A673 (cell line): ENCODE measurements at regions not wholly inside any gene's neighbourhood (a gene's known extent, or its start where the extent isn't known, plus 50 kb on each side); places are given as distances from the start of the nearest gene placed in this dataset.

Experiments used
- EZH2 ChIP-seq: fragments of 200-600 bp; sonication (generic); IDR thresholded peaks from 2 replicates; pipeline ENCODE4 v1.6.1; 2017; ENCODE audit warnings: borderline replicate concordance, low read depth, mild to moderate bottlenecking, mixed read lengths, antibody characterized with exemption, low read length; ENCODE audit not compliant: poor library complexity, severe bottlenecking
- TF ChIP-seq, protein P1 (sequence below): fragments of 300-800, 200-600 bp; sonication (generic); conservative IDR thresholded peaks from 2 replicates; pipeline ENCODE4 v1.5.1; 2017; ENCODE audit warnings: low read depth, mild to moderate bottlenecking, antibody characterized with exemption, low read length, moderate library complexity, mixed read lengths

DNA sequence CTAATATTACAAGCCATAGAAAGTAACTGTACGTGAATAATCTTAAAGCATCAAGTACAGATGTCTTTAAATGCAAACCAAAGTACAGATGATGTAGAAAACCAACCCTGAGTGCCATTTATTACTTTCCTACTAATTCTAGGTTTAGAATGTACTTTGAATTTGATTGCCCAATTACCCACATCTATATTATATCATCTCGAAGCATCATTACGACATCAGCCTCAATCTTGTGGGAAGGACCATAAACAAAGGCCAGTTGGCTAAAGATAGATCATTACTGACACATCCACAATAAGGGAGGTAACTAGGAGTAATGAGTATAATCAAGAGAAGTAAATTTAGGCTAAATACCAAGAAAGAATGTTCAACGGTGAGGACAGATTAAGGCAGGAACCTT, 478.9 kb downstream of the BCAT1 start:
- TF ChIP-seq EZH2 = no peak
- TF ChIP-seq, protein P1, sequence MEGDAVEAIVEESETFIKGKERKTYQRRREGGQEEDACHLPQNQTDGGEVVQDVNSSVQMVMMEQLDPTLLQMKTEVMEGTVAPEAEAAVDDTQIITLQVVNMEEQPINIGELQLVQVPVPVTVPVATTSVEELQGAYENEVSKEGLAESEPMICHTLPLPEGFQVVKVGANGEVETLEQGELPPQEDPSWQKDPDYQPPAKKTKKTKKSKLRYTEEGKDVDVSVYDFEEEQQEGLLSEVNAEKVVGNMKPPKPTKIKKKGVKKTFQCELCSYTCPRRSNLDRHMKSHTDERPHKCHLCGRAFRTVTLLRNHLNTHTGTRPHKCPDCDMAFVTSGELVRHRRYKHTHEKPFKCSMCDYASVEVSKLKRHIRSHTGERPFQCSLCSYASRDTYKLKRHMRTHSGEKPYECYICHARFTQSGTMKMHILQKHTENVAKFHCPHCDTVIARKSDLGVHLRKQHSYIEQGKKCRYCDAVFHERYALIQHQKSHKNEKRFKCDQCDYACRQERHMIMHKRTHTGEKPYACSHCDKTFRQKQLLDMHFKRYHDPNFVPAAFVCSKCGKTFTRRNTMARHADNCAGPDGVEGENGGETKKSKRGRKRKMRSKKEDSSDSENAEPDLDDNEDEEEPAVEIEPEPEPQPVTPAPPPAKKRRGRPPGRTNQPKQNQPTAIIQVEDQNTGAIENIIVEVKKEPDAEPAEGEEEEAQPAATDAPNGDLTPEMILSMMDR = no peak
